ENCODE measurements at regions not wholly inside any gene's neighbourhood (a gene's known extent, or its start where the extent isn't known, plus 50 kb on each side); places are given as distances from the start of the nearest gene placed in this dataset.

DNA sequence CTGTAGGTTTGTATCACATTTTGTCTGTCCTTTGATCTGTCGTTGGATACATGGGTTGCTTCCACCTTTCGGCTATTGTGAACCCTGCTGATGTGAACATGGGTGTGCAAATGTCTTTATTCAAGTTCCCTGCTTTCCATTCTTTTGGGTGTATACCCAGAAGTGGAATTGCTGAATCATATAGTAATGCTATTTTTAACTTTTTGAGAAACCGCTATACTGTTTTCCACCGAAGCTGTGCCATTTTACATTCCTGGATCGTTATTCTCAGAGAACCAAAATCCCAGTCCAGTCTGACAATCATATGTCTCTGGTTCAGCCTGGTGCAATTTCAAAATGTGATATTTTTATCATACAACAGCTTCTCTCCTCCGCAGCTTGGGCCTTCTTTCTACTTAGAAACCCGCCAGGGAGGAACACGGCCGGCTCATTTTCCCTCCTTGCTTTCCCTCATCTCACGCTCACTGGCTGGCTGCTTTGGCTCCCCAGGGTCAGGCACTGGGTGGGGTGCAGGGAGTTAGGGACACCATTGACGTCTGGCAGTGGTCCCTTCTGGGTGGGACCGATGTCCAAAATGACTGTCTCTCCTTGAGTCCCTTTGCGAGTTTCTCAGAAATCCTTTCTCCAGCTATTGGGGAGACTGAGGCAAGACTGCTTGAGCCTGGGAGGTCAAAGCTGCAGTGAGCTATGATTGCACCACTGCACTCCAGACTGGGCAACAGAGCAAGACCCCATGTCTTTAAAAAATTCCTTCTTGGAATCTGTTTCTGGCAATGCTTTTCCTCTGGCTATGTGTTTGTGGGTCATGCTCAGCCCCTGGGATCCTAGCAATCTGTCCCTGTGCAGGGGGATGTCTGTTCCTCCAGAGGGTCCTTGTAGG is 73.5 kb upstream of the AKT3 start:
- no peak overlapping the region for H3K27ac ChIP-seq (ENCODE audit: low read depth, low read length)
- BruUV-seq (replicated peaks): no TSS peak
- peaks cover 0 to 17% of the 10 kb centered on the region in 2 experiments; a peak in 1 of 4 replicates for H3K4me1 ChIP-seq (ENCODE audit: control insufficient read depth in 1 of 2, insufficient read depth in 2 of 2, low read length in 2 of 2)
- no peaks in the 10 kb centered on the region for H3K9me2 ChIP-seq (ENCODE audit: insufficient read depth)
- POLR2A ChIA-PET: no interaction called here
- peaks cover 32% of the 10 kb centered on the region for H3K27me3 ChIP-seq (ENCODE audit: insufficient read depth, low read length)
- RAD21 ChIA-PET (ENCODE audit: low non-redundant PET in 1 of 2, low total read pairs in 2 of 2, uncharacterized antibody in 2 of 2, unreplicated experiment in 2 of 2): interaction anchor here in 1 of 2 experiments (0.7 kb wide), 1 partner anchor 10 kb away, joined by 3 read pairs; no protein-coding TSS in a partner anchor
- no peak overlapping the region for H3K4me2 ChIP-seq (ENCODE audit: low read length)
- CTCF ChIA-PET: no interaction called here
- TF ChIP-seq POLR2AphosphoS5 (IDR thresholded peaks at IDR 0.05; ENCODE audit: low read depth, low read length) (no peak), FOSL1 (IDR thresholded peaks at IDR 0.05; ENCODE audit: low read depth) (no peak), ZNF274 (IDR thresholded peaks at IDR 0.05; ENCODE audit: low read depth, low read length) (no peak), EZH2phosphoT487 (IDR thresholded peaks at IDR 0.05; ENCODE audit: borderline replicate concordance) (no peak), EZH2 (IDR thresholded peaks at IDR 0.05) (no peak), RAD21 (IDR thresholded peaks at IDR 0.05; ENCODE audit: low read depth) (no peak), EGR1 (IDR thresholded peaks at IDR 0.05; ENCODE audit: low read depth) (no peak), YY1 (IDR thresholded peaks at IDR 0.05; ENCODE audit: extremely low read depth, insufficient replicate concordance, low read depth, low read length) (no peak), SRF (IDR thresholded peaks at IDR 0.05; ENCODE audit: low read depth) (no peak), CEBPB (IDR thresholded peaks at IDR 0.05; ENCODE audit: low read depth) (no peak)
- TF ChIP-seq, protein P1, sequence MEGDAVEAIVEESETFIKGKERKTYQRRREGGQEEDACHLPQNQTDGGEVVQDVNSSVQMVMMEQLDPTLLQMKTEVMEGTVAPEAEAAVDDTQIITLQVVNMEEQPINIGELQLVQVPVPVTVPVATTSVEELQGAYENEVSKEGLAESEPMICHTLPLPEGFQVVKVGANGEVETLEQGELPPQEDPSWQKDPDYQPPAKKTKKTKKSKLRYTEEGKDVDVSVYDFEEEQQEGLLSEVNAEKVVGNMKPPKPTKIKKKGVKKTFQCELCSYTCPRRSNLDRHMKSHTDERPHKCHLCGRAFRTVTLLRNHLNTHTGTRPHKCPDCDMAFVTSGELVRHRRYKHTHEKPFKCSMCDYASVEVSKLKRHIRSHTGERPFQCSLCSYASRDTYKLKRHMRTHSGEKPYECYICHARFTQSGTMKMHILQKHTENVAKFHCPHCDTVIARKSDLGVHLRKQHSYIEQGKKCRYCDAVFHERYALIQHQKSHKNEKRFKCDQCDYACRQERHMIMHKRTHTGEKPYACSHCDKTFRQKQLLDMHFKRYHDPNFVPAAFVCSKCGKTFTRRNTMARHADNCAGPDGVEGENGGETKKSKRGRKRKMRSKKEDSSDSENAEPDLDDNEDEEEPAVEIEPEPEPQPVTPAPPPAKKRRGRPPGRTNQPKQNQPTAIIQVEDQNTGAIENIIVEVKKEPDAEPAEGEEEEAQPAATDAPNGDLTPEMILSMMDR (IDR thresholded peaks at IDR 0.05 in 2 of 3, conservative IDR thresholded peaks at IDR 0.05 in 1 of 3; ENCODE audit: borderline replicate concordance in 1 of 3, insufficient read depth in 1 of 3, low read depth in 2 of 3, low read length in 2 of 3): no peak
- TF ChIP-seq, protein P2, sequence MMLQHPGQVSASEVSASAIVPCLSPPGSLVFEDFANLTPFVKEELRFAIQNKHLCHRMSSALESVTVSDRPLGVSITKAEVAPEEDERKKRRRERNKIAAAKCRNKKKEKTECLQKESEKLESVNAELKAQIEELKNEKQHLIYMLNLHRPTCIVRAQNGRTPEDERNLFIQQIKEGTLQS (IDR thresholded peaks at IDR 0.05): no peak
- TF ChIP-seq, protein P3, sequence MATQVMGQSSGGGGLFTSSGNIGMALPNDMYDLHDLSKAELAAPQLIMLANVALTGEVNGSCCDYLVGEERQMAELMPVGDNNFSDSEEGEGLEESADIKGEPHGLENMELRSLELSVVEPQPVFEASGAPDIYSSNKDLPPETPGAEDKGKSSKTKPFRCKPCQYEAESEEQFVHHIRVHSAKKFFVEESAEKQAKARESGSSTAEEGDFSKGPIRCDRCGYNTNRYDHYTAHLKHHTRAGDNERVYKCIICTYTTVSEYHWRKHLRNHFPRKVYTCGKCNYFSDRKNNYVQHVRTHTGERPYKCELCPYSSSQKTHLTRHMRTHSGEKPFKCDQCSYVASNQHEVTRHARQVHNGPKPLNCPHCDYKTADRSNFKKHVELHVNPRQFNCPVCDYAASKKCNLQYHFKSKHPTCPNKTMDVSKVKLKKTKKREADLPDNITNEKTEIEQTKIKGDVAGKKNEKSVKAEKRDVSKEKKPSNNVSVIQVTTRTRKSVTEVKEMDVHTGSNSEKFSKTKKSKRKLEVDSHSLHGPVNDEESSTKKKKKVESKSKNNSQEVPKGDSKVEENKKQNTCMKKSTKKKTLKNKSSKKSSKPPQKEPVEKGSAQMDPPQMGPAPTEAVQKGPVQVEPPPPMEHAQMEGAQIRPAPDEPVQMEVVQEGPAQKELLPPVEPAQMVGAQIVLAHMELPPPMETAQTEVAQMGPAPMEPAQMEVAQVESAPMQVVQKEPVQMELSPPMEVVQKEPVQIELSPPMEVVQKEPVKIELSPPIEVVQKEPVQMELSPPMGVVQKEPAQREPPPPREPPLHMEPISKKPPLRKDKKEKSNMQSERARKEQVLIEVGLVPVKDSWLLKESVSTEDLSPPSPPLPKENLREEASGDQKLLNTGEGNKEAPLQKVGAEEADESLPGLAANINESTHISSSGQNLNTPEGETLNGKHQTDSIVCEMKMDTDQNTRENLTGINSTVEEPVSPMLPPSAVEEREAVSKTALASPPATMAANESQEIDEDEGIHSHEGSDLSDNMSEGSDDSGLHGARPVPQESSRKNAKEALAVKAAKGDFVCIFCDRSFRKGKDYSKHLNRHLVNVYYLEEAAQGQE (IDR thresholded peaks at IDR 0.05; ENCODE audit: low read depth): no peak
- TF ChIP-seq, protein P4, sequence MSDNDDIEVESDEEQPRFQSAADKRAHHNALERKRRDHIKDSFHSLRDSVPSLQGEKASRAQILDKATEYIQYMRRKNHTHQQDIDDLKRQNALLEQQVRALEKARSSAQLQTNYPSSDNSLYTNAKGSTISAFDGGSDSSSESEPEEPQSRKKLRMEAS (IDR thresholded peaks at IDR 0.05): no peak
- intact Hi-C loops (cut with micrococcal nuclease): no loop called here
- DNase-seq (ENCODE audit: low read depth, low spot score) (no peak), ATAC-seq (no peak)
- no peak overlapping the region for H3K9ac ChIP-seq (ENCODE audit: low read length)
- no peaks in the 10 kb centered on the region for H3K9me3 ChIP-seq (ENCODE audit: control insufficient read depth in 1 of 2, insufficient read depth in 1 of 2, low read depth in 1 of 2, low read length in 2 of 2)
- no peaks in the 10 kb centered on the region for H3K36me3 ChIP-seq (ENCODE audit: control insufficient read depth in 1 of 2, insufficient read depth in 2 of 2, low read length in 2 of 2)
- no peaks in the 10 kb centered on the region for H4K20me1 ChIP-seq (ENCODE audit: insufficient read depth)
- no peak overlapping the region for H3K4me3 ChIP-seq (replicated peaks in 1 of 2; ENCODE audit: low read depth in 1 of 2, low read length in 2 of 2)
- no peak overlapping the region for H2AFZ ChIP-seq (ENCODE audit: low read depth, low read length, poor library complexity, severe bottlenecking)
- no peaks in the 10 kb centered on the region for H3K79me2 ChIP-seq (ENCODE audit: insufficient read depth, low read length)
